MCF 10A (cell line): ENCODE measurements at regions not wholly inside any gene's neighbourhood (a gene's known extent, or its start where the extent isn't known, plus 50 kb on each side); places are given as distances from the start of the nearest gene placed in this dataset.

Source experiments
- BruUV-seq: library from RNA; stranded (reverse); fragments of 400-500 nt; replicated peaks from 2 replicates; lab custom pipeline; 2021; lab: Mats Ljungman, UMichigan
- CTCF ChIA-PET: fragments of 300-600 bp; sonication (Branson Sonifier 250); formaldehyde crosslinking; extraction: SDS; loops from one replicate; lab custom pipeline; 2021; ENCODE audit warnings: antibody characterized with exemption, inconsistent platforms; lab: Yijun Ruan, JAX
- POLR2A ChIA-PET: fragments of 300-600, 350-650 bp; sonication (Branson Sonifier 250); formaldehyde crosslinking; extraction: SDS; loops from one replicate; lab custom pipeline; 2020; ENCODE audit warnings: antibody characterized with exemption, inconsistent platforms; lab: Yijun Ruan, JAX
- DNase-seq: peaks from one replicate; pipeline ENCODE4 v3.0.0-alpha.2; 2018; ENCODE audit not compliant: unreplicated experiment
- H3K27ac Mint-ChIP-seq: one replicate; pipeline ENCODE4 v1.8.0; 2022; ENCODE audit warnings: mild to moderate bottlenecking, low read depth, mixed read lengths; ENCODE audit not compliant: unreplicated experiment
- H3K27me3 Mint-ChIP-seq: one replicate; pipeline ENCODE4 v1.8.0; 2022; ENCODE audit warnings: mixed read lengths; ENCODE audit not compliant: insufficient read depth, unreplicated experiment
- H3K36me3 Mint-ChIP-seq: one replicate; pipeline ENCODE4 v1.8.0; 2022; ENCODE audit warnings: mild to moderate bottlenecking, moderate library complexity, mixed read lengths; ENCODE audit not compliant: insufficient read depth, unreplicated experiment
- H3K4me1 Mint-ChIP-seq: one replicate; pipeline ENCODE4 v1.8.0; 2022; ENCODE audit warnings: mixed read lengths; ENCODE audit not compliant: insufficient read depth, unreplicated experiment
- H3K4me3 Mint-ChIP-seq: one replicate; pipeline ENCODE4 v1.8.0; 2022; ENCODE audit warnings: mild to moderate bottlenecking, moderate library complexity, mixed read lengths; ENCODE audit not compliant: unreplicated experiment
- H3K9me3 Mint-ChIP-seq: one replicate; pipeline ENCODE4 v1.8.0; 2022; ENCODE audit warnings: mixed read lengths; ENCODE audit not compliant: unreplicated experiment
- intact Hi-C: fragments of 100-400 bp; cut with micrococcal nuclease; formaldehyde crosslinking; loops from 2 replicates; pipeline ENCODE4 v1.14.1; 2022
- TF ChIP-seq, protein P1 (sequence below): fragments of 200-600 bp; IDR thresholded peaks from one replicate; pipeline ENCODE4 v1.8.0; 2022; ENCODE audit warnings: antibody characterized with exemption, mild to moderate bottlenecking; ENCODE audit not compliant: unreplicated experiment

DNA sequence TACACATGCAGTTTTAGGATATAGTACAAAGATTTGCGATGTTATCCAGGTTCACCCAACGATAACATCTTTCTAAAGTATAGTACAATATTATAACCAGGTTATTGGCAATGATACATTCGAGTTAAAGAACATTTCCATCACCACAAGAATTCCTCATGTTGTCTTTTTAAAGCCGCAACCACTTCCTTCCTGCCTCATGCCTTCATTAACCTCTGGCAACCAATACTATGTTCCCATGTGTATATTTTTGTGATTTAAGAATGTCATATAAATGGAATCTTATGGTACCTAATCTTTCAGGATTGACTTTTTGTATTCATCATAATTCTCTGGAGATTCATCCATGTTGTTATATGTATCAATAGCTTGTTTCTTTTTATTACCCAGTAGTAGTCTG, 1183.2 kb downstream of the CDH11 start:
- Mint-ChIP-seq H3K27me3 (no peaks in the 10 kb centered on the region), H3K4me1 (no peaks in the 10 kb centered on the region), H3K9me3 (peaks cover 7% of the 10 kb centered on the region), H3K27ac (no peak overlapping the region), H3K36me3 (no peaks in the 10 kb centered on the region), H3K4me3 (no peak overlapping the region)
- no peak for DNase-seq
- CTCF ChIA-PET: no interaction called here
- POLR2A ChIA-PET: no interaction called here
- no TSS peak for BruUV-seq
- TF ChIP-seq, protein P1, sequence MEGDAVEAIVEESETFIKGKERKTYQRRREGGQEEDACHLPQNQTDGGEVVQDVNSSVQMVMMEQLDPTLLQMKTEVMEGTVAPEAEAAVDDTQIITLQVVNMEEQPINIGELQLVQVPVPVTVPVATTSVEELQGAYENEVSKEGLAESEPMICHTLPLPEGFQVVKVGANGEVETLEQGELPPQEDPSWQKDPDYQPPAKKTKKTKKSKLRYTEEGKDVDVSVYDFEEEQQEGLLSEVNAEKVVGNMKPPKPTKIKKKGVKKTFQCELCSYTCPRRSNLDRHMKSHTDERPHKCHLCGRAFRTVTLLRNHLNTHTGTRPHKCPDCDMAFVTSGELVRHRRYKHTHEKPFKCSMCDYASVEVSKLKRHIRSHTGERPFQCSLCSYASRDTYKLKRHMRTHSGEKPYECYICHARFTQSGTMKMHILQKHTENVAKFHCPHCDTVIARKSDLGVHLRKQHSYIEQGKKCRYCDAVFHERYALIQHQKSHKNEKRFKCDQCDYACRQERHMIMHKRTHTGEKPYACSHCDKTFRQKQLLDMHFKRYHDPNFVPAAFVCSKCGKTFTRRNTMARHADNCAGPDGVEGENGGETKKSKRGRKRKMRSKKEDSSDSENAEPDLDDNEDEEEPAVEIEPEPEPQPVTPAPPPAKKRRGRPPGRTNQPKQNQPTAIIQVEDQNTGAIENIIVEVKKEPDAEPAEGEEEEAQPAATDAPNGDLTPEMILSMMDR: no peak
- intact Hi-C loops: no loop called here

GRCh38 chr16:63933841-63934240, 1188.0 kb downstream of the CDH11 start:
- no peaks in the 10 kb centered on the region for H3K36me3 Mint-ChIP-seq
- no TSS peak for BruUV-seq
- no peak for DNase-seq
- H3K9me3 Mint-ChIP-seq: peaks cover 7% of the 10 kb centered on the region
- POLR2A ChIA-PET: interaction anchor here (0.6 to 0.7 kb wide), 2 partner anchors 49 to 743 kb away, joined by 3 read pairs; no protein-coding TSS in a partner anchor
- no peaks in the 10 kb centered on the region for H3K4me1 Mint-ChIP-seq
- H3K4me3 Mint-ChIP-seq: no peak overlapping the region
- no peak overlapping the region for H3K27ac Mint-ChIP-seq
- CTCF ChIA-PET: no interaction called here
- no peaks in the 10 kb centered on the region for H3K27me3 Mint-ChIP-seq
- intact Hi-C loops: no loop called here
- TF ChIP-seq, protein P1: no peak

DNA sequence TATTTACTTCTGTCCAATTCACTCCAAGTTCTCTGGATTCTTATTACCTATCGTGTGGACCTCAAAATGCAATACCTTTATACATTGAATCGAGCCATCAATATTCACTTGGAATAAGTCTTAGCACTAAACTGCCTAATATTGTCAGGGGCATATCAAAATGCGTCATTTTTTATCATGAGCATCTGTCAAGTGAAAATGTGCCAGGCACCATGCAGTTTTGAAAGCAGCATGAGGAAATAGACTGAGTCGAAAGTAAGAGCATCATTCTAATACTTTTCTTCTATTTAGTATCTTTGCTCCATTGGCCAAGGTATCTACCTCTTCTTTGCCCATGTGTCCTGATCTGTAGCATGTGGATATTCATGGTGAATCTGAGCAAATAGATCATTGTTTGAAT, 1193.4 kb downstream of the CDH11 start:
- Mint-ChIP-seq H3K4me3 (no peak overlapping the region), H3K36me3 (no peaks in the 10 kb centered on the region), H3K4me1 (no peaks in the 10 kb centered on the region), H3K9me3 (peaks cover 6% of the 10 kb centered on the region), H3K27ac (no peak overlapping the region), H3K27me3 (no peaks in the 10 kb centered on the region)
- POLR2A ChIA-PET: no interaction called here
- intact Hi-C loops: no loop called here
- no peak for DNase-seq
- no TSS peak for BruUV-seq
- TF ChIP-seq, protein P1: no peak
- CTCF ChIA-PET: interaction anchor here (0.8 kb wide), 1 partner anchor 31 kb away, joined by 3 read pairs; no protein-coding TSS in a partner anchor

GRCh38 chr16:63925221-63925620, 1196.6 kb downstream of the CDH11 start:
- intact Hi-C loops: no loop called here
- ChIA-PET POLR2A (no interaction called here), CTCF (no interaction called here)
- no peak for DNase-seq
- Mint-ChIP-seq H3K9me3 (peaks cover 6% of the 10 kb centered on the region), H3K27me3 (no peaks in the 10 kb centered on the region), H3K4me3 (no peak overlapping the region), H3K36me3 (no peaks in the 10 kb centered on the region), H3K4me1 (peaks cover 4% of the 10 kb centered on the region), H3K27ac (no peak overlapping the region)
- BruUV-seq: no TSS peak
- TF ChIP-seq, protein P1: no peak
